AML-193 (cell line): ENCODE measurements at regions not wholly inside any gene's neighbourhood (a gene's known extent, or its start where the extent isn't known, plus 50 kb on each side); places are given as distances from the start of the nearest gene placed in this dataset.
"Not testable (repeated sequence)": the region's sequence is repeated elsewhere in the genome, so short reads cannot be mapped to it uniquely, and the experiment has no call there.

ENCODE experiments used
- DNase-seq, 2 experiments: peaks; one replicate each; lab custom pipeline; 2025; lab: John Stamatoyannopoulos, UW

GRCh38 chr13:34360702-34361101 is 542.8 kb downstream of the RFC3 start:
- no peak for DNase-seq

- no peak for DNase-seq
Measured at GRCh38 chr13:34361560-34361959, 543.6 kb downstream of the RFC3 start.

- no peak for DNase-seq
Measured at GRCh38 chr13:34363266-34363665, 545.3 kb downstream of the RFC3 start.

GRCh38 chr13:34364633-34365032 is 546.7 kb downstream of the RFC3 start:
- DNase-seq: no peak

DNA sequence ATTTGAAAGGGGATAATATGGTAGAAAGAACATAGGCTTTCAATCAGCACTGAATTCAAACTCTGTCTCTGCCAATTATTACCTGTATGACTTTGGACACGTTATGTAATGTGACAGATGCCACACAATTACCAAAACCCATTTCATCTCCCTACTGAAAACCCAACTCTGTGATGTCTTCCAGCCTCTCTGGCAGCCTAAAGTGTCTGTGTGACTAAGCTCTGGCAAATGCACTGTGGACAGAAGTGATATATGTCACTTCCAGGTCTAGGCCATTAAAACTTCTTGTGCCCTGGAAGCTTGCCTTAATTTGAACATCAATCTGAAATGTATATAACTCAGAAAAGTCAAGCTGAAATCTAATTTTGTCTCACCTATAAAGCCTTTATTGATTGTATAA is 552.0 kb downstream of the RFC3 start:
- no peak for DNase-seq

- no peak for DNase-seq
Measured at GRCh38 chr13:34371108-34371507, 553.2 kb downstream of the RFC3 start.

DNA sequence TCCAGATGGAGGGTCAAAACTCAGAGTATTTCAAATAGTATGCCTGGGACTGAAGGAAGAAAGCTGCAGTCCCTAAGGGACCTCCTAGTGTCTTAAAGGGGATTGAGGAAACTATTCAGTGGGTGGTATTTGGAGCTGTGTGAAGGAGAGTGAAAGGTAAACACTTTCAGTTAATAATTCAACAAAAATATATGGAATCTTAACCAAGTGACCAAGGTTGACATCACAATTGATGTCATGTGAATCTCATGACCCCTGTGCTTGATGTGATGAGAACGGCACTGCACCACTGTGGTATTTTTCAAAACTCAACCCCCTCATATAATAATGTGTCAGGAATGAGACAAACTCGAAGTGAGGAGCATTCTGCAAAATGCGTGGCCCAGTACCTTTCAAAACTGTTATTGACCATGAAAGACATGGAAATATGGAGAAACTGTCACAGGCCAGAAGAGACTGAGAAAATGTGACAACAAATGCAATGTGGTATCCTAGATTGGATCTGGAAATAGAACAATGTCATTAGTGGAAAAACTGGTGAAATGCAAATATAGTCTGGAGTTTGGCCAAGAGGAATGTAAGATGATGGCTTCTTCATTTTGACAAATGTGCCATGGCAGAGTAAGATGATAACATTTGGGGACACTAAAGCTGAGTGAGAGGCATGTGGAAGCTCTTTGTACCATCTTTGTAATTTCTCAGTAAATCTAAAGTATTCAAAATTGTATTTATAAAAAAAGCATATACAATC is 553.9 kb downstream of the RFC3 start:
- no peak for DNase-seq

GRCh38 chr13:34372581-34372980 is 554.6 kb downstream of the RFC3 start:
- DNase-seq: no peak

DNA sequence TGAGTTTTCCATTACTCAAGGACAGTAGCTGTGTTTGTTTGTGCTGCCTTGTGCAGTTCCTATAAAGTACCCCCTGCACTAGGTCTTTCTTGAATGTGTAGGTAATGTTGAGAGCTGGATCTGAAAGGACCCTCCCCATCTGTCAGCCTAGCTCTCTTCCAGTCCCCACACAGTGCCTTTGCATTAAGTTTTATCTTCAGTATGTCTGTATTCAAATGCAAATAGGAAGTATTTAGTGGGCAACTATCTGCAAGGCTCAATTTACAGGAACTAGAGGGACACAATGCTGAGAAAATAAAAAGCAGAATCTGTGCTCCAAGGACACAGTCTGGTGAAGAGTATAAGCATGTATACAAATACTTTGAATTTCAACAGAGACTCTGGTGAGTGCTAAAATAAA is 558.5 kb downstream of the RFC3 start:
- DNase-seq: no peak

- DNase-seq: no peak
Measured at GRCh38 chr13:34381228-34381627, 560.8 kb upstream of the NBEA start.

GRCh38 chr13:34383728-34384127 is 558.3 kb upstream of the NBEA start:
- no peak for DNase-seq

DNA sequence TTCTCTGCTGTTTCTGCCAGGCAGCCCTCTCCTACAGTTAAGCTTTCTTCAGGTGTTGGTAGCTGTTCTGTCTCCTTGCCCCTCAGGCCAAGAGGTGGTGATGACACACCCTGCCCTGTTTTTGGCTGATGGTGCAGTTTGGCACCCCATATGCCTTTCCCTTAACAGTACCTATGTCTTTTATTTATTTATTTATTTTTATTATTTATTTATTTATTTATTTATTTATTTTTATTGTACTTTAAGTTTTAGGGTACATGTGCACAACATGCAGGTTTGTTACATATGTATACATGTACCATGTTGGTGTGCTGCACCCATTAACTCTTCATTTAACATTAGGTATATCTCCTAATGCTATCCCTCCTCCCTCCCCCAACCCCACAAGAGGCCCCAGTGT is 555.8 kb upstream of the NBEA start:
- not testable (repeated sequence) for DNase-seq

DNA sequence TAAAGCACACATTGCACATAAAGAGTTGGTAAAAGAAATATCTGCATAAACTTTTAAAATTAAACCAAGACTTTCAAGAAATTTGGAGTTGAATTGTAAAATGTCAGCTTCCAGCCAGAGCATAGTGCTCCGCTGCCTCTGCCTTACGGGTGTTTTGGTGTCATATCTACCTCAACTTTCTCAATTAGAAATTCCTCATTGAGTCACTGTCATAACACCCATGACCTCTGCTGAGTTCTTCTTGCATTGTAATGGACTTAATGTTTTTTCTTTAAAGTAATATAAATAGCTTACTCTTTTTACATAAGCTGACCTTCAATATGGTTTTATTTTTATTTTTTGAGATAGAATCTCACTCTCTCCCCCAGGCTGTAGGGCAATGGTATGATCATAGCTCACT is 551.0 kb upstream of the NBEA start:
- no peak for DNase-seq

- no peak for DNase-seq
Measured at GRCh38 chr13:34401696-34402095, 540.4 kb upstream of the NBEA start.

GRCh38 chr13:34405410-34406181 is 536.5 kb upstream of the NBEA start:
- no peak for DNase-seq

GRCh38 chr13:34408640-34409039 is 533.4 kb upstream of the NBEA start:
- no peak for DNase-seq

DNA sequence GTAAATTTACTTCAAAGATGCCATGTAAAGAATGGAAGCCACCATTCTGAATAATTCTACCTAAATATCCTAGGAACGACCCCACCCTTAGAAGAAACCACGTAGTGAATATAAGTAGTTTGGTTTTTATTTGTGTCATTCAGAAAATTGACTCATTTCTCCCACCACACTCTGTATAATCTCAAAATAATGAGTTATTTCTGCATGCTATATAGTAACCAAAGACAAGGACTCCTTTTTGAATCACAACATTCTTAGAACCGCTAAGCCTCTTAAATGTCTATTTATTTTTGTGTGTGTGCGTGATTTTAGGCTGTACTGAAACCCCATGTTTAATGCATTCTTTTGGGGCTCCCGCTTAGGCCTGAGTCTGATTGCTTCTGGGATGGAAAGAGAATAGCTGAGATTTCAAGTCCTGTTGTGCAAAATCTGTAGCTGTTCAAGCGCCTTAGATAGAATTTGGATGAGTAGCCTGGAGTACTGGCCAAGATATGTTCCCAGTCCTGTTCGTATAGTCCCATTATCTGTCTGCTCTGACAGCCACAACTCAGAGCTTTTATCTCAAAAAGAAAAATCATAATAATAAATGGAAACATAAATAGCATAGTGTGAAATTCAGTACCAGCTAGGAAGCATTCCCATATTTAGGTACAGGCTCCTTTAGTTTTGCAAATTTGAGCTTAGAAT is 532.4 kb upstream of the NBEA start:
- DNase-seq: no peak

DNA sequence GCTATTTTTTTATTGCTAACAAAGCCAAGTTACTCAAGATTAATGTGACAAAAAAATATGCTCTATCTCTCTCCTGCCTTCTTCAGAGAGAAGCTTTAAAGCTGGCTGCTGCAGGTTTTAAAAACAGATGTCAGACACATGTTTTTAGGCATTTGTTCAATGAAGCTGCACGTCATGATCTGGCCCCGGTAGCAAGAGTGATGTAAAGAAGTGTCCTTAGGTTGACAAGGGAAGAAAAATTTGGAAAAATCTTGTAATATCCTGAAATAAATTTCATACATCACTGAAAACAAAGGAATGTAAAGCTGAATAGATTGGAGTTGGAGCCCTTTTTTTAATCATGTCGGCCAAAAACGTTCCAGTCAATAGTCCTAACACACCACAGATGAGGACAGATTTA is 531.4 kb upstream of the NBEA start:
- DNase-seq: no peak

DNA sequence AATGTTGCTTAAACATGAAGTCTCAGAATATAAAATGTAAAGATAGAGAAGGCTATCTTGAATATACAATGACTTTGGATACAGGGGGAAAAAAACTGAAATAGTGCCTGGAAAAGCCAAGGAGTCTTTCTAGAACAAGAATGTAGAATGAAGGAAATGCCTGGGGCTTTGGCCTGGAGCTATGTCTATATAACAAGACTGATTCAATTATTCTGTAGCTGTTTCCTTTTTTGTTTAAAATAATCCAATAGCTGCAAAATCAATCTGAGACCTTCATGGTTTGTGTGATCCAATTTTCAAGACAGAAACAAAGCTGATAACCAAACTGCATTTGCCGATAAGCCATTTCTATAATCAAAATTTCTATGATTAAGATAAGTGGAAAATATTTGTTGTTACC is 530.9 kb upstream of the NBEA start:
- DNase-seq: no peak

- no peak for DNase-seq
Measured at GRCh38 chr13:34411894-34412293, 530.2 kb upstream of the NBEA start.

DNA sequence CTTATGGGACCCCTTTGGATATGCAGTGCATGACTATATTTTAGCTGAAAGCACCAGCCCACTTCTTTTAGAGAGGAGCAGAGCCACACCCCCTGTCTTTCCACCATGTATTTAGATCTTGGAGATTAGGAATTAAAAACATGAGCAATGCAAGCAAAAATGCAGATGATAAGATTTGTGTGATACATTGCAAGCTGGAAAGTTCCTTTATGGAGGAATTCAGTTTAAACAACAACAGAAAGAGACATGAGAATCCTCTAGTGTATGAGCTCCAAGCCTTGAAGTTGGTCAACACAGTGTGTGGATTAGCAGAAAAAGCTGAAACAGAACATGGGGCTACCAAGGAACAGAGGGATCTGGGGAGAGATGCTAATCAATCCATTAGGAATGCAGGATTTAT is 529.8 kb upstream of the NBEA start:
- no peak for DNase-seq

- DNase-seq: no peak
Measured at GRCh38 chr13:34412817-34413375, 529.2 kb upstream of the NBEA start.
